AG08395 (cell line): ENCODE measurements at regions not wholly inside any gene's neighbourhood (a gene's known extent, or its start where the extent isn't known, plus 50 kb on each side); places are given as distances from the start of the nearest gene placed in this dataset.
"Not testable (repeated sequence)": the region's sequence is repeated elsewhere in the genome, so short reads cannot be mapped to it uniquely, and the experiment has no call there.

Experiments
- DNase-seq: peaks from one replicate; pipeline ENCODE4 v3.0.0; 2012; ENCODE audit warnings: mixed read lengths, low spot score

DNA sequence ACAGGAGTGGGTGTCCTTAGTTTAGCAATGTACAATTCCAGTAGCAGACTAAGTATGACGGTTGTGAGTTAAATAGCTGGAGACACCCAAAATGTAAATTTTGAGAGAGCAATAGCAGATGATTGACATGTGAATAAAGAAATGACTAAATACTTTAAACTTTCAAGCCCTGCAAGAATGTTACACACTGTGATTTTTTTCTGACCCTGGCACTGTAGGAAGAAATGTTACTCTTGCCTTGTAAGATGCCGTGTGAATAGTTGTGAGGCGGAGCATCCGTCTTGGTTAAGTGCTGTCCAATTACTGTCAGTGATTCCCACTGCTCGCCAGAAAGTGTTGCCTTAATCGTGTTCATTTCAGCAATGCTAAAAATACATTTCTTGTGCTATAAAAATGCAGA is 1248.1 kb downstream of the RAPGEF2 start:
- no peak for DNase-seq

DNA sequence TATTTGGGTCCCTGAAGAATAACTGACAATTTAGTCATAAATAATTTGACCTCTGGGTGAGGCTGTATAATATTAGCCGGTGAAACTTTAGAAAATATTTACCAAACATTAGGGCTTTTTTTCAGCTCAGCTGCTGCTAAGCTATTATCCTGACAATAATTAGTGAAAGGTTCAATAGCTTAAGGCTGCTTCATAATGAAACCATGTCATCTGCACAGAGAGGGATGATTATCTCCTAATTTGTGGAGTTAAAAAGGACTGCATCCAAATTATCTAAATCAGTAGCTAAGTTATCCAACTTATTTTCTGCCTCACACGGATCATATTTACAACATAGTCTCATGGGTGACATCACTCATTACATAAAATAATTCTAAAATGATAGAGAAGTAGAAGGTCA is 1249.8 kb downstream of the RAPGEF2 start:
- no peak for DNase-seq

DNA sequence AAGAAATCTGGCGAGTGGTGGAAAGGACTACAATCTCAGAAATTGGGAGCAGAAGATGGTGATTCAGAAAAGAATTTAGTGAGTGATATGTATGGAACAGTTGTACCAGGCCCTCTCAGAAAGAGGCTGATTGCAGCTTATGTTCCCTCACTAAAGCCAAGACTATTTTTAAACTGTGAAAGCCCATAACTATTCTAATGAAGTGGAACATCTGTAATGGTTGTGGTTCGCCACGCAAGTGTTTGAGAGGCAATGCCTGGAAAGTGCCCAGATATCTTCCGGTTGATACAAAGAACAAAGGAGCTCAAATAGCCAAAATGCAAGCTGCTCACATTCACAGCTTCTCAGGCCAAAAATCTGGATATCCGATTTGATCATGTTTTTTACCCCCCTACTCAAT is 1250.7 kb downstream of the RAPGEF2 start:
- no peak for DNase-seq

DNA sequence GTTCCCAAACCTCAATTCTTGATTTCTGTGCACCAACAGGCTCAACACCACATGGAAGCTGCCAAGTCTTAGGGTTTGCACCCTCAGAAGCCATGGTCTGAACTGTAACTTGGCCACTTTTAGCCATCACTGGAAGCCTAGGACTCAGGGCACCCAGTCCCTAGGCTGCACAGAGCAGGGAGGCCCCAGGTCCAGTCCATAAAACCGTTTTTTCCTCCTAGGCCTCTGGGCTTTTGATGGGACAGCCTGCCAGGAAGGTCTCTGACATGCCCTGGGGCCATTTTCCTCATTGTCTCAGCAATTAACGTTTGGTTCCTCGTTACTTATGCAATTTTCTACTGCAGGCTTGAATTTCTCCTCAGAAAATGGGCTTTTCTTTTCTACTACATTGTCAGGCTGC is 1259.6 kb downstream of the RAPGEF2 start:
- no peak for DNase-seq

DNA sequence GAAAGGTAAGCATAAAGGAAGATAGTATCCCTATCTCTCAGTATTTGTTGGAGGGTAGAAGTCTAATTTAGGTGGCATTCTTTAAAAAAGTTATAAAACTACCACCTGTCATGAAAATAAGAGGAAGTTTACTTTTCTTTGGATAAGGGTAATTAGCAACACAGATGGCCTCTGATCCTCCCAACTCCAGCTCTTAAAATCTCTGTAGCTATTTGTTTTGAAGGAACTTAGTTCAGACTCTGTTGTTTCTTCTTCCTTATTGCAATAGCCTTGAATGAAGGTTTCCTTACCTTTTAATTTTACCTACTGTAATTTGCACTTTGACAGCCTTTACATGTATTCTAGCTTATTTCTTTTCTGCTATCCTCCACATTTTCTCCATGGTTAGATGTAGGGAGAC is 1261.3 kb downstream of the RAPGEF2 start:
- no peak for DNase-seq

DNA sequence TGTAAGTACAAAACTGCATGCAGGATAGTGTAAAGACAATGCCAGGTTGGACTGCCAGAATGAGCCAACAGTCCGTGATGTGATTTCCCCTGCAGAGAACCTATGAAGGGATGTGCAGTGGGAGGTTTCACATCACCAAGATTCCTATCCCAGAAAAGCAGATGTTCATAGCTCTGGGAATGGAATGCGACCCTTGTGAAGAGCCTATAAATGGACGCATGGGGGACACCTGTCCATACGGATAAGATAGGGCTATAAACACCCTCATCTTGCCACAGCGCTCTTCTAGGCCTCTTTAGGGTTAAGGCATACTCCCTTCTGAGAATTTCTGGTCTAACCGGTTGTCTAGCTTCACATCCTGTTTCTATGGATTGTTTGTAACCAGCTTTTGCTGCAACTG is 1261.8 kb downstream of the RAPGEF2 start:
- not testable (repeated sequence) for DNase-seq

DNA sequence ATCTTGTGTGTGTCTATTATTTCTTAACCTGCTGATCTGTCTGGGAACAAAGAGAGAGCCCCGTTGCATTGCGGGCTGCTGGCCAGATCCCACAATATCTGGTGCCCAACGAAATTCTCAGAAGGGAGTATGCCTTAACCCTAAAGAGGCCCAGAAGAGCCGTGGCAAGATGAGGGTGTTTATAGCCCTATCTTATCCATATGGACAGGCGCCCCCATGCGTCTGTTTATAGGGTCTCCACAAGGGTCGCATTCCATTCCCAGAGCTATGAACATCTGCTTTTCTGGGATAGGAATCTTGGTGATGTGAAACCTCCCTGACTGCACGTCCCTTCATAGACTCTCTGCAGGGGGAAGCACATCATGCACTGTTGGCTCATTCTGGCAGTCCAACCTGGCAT is 1262.5 kb downstream of the RAPGEF2 start:
- not testable (repeated sequence) for DNase-seq

DNA sequence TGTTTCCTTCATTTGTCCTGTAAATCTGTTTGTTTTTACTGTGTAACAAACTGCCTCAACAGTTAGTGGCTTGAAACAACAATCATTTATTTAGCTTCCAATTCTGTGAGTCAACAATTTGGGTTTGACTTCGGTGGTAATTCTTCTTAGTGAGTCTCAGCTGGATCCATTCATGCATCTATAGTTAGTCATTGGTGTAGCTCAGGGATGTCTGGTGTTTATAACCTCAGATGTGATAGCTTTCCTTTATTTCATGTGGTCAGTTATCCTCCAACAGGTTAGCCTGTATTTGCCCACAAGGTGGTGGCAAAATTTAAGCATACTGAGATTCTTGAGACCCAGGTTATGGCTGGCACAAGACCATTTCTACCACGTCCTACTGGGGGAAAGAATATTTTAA is 1267.2 kb downstream of the RAPGEF2 start:
- no peak for DNase-seq

DNA sequence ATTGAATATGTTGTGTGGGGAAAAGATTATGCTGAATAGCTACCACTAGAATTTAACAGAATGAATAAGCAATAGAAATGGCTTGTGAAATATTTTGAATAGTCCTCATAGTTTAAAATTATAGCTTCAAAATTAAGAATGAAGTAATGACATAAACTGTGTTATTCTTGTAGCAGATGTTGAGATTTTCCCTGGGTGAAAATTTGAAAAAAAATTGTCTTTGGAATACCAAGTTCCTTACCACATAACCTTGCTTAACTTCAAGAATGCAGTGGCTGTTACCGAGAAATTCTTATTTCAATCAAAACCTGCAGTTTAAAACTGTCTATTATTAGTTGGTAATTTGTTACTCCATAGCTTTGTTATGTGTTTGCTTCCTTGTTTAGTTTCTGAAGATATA is 1268.6 kb downstream of the RAPGEF2 start:
- DNase-seq: no peak

DNA sequence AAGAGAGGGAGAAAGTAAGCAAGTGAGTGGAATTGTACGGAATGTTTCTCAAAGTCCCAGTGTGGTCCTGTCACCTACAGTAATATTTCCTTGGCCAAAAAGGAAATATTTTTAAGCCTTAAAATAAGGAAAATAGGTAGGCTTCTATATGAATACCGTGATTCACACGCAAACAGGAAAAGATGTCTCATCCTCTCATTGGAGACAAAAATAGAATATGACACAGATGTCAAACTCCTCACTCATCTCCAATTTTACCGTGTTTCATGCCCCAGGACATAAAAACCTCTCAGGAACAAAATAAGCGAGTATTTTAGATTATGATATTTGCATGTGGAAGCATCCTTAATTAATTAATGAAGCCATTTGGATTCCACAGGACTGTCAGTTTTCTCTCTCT is 1269.5 kb downstream of the RAPGEF2 start:
- no peak for DNase-seq

DNA sequence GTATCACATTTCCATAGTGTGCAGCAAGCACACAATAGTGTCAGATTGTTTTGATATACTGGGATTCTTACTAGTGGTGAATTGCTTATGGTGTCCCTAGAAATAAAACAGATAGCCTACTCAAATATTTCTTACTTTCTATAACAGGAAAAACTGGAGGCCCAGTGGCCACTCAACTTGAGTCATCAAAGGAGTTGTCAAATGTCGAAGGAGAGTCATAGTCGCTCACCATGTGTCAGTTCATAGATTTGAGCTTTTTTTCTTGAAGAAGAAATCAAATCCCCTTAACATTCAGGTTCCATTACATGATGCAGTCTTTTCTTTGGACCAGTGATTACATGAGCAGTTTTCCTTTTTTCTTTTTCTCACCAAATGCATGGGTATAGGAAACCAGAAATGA is 1271.0 kb downstream of the RAPGEF2 start:
- DNase-seq: no peak

DNA sequence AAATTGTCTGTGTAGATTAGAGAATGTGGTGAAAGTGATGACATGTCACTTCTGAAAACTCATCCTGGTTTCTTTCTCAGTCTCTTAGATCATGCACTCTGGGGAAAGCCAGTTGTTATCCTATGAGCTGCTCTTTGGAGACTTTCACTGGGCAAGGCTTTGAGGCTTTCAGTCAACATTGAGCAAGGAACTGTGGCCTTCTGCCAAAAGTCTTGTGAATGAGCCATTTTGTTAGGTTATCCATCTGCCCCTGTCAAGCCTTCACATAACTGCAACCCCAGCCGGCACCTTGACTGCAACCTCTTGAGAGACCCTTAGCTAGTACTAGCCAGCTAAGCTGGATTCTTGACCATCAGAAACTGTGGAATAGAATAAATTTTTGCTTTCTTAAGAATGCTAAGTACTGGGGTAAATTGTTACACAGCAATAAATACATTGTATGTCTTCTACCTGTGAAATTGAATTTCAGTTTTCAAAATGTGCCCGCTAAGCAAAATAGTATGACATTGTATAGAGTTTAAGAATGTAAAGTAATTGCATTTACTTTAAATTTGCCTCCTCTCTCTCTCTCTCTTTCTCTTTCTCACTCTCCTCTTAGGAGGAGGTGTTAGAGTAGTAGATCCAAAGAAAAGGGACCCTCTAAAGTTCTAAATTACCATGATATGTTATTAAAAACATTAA is 1273.0 kb downstream of the RAPGEF2 start:
- DNase-seq: no peak

DNA sequence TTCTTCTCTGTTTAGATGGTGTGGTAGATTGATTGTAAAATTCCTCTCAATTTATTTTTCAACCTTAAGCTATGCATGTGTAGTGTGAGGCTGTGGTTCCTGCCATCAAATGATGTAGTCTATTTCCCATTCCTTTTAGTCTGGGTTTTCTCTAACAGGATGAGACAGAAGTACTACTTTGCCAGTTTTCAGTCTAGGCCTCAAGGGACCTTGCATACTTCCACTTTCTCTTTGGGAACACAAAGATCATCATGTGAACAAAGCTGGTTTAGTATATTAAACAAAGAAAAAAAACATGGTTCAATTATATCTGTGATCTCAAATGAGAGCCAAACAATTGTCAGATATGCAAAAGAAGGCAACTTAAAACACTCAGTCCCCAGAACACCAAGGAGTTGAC is 1284.0 kb downstream of the RAPGEF2 start:
- DNase-seq: no peak

DNA sequence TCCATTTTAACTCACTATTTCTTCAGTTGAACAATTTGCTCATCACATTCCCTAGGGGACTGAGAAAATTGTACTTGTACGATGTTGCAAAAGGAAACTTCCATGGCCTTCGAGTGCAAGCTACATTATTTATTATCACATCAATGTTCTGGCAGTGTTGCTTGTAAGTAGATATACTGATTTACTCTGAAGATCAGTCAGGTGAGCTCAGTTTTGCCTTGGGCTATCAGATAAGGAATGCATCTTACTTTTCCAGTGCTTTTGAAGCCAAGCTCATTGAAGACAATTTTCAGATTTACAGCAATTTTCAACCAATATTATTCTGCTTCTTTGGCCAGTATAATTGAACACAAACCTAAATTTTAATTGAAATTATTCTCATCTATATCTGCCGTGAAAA is 1296.9 kb downstream of the RAPGEF2 start:
- no peak for DNase-seq

DNA sequence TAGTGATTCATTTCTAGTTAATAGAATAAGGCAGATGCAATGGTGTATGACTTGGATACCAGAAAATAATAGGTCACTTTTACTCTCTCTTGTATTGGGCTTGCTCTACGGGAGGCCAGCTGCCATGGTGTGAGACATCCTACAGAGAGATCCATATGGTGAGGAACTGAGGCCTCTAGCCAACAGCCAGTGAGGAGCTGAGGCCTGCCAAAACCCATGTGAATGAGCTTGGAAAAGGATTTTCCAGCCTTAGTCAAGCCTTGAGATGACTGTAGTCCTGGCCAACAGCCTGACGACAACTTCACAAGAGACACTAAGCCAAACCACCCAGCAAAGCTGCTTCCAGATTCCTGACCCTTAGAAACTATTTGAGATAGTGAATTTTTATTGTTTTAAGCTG is 1300.2 kb downstream of the RAPGEF2 start:
- no peak for DNase-seq

DNA sequence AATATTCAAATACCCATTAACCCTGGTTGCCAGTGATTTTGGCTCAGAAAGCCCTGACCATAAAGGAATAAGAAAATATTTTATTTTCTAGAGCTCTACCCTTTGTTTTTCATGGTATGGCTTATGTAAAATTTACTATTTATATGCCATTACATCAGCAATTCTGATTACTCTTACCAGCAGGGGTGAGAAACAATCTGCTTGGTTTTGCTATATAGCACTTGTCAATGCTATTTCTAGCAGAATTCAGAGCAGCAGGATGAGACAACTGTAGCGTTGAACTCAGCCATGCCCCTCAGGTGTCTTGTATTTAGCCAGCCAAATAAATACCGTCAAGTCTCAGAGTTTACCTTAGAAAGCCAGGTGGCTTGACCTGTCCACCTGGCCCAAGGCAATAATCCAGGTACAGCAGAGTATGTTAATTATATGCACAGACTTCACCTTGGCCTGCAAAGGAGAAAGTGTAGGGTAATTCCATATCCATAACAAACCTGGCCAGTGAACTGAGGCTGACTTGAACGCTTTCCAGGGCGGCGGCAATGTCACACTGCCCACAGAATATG is 1303.5 kb downstream of the RAPGEF2 start:
- DNase-seq: no peak

DNA sequence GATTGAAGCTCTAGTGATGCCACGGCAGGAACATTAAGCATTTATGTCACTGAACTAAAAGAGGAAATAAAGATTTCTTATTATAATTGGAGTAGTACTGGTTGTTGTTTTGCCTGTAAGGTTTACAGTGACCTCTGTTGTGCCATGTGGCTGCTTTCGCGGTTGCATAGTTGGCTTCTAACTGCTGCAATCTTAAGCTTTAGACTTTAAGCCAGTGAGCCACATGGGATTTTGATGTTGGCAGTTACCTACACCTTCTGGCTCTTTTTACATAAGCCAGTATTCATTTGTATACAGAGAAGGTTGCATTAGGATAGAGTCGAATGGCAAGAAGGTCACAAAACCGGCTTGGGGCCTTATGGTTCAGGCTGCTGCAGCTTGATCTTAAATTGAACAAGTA is 1311.6 kb downstream of the RAPGEF2 start:
- DNase-seq: no peak

DNA sequence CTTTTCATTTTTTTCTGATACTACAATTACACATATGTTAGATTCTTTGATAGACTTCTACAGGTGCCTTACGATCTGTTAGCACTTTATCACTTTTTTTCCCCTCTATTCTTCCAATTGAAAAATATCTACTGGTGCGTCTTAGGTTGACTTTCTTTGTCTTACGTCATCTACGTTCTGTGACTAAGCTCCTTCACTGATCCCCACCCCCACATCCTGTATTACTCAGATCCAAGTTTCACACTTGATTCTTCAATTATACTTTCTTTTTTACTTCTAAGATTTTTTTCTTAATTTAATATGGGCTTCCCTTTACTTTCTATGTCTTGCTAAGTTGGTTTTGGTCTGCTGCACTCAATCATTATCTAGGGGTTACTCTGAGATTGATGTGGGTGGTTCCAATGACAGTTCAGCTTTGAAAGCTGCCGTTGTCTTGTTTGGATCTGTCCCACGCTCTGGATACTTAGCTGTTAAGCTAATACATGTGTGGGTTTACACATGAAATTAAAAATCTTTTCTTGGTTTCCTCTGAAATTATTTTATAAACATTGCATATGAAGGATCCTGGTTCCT is 1321.1 kb downstream of the RAPGEF2 start:
- no peak for DNase-seq

DNA sequence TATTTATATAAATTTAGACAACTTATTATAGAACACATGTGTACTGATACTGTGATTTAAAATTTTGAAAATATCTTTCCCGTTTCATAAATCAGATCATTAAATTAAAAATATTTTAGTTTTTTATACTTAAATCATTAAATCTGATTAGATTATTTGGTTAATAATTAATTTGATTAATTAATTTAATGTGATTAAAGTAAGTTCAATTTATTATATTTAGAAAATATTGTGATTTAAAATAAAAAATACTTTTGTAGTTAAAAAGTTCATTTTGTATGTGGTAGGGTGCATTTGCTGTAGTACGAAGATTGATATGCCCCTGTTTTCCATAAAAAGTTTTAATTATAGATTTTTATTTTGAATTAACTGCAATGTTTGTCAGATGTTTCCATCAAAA is 1323.4 kb downstream of the RAPGEF2 start:
- no peak for DNase-seq

DNA sequence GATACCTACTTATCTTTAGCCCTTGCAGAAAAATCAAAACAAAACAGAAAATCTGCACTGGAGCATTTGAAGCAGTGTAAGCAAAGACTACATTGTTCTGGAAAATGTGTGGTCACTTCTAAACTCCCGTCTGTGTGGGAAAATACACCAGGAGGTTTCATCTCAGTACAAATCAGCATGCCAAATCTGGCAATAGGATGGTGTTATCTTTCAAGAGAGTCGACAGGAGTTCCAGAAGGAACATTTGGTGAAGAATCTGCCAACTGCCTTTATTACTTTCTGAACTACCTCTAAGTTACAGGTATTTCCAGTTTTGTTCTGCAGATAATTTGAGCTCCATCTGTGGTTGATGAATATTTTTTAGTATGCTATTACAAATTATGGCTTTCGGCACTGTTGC is 1348.0 kb downstream of the RAPGEF2 start:
- DNase-seq: no peak

DNA sequence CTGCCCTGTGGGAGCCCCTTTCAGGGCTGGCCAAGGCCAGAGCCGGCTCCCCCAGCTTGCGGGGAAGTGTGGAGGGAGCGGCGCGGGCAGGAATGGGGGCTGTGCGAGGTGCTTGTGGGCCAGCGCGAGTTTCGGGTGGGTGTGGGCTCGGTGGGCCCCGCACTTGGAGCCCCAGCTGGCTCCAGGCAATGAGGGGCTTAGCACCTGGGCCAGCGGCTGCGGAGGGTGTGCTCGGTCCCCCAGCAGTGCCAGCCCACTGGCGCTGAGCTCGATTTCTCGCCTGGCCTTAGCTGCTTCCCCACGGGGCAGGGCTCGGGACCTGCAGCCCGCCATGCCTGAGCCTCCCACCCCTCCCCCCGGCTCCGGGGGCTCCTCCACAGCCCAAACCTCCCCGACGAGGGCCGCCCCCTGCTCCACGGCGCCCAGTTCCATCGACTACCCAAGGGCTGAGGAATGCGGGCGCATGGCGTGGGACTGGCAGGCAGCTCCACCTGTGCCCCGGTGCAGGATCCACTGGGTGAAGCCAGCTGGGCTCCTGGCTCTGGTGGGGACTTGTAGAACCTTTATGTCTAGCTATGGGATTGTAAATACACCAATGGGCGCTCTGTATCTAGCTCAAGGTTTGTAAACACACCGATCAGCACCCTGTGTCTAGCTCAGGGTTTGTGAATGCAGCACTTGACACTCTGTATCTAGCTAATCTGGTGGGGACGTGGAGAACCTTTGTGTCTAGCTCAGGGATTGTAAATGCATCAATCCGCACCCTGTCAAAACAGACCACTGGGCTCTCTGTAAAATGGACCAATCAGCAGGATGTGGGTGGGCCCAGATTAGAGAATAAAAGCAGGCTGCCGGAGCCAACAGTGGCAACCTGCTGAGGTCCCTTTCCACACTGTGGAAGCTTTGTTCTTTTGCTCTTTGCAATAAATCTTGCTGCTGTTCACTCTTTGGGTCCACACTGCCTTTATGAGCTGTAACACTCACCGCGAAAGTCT is 1379.1 kb downstream of the RAPGEF2 start:
- not testable (repeated sequence) for DNase-seq

DNA sequence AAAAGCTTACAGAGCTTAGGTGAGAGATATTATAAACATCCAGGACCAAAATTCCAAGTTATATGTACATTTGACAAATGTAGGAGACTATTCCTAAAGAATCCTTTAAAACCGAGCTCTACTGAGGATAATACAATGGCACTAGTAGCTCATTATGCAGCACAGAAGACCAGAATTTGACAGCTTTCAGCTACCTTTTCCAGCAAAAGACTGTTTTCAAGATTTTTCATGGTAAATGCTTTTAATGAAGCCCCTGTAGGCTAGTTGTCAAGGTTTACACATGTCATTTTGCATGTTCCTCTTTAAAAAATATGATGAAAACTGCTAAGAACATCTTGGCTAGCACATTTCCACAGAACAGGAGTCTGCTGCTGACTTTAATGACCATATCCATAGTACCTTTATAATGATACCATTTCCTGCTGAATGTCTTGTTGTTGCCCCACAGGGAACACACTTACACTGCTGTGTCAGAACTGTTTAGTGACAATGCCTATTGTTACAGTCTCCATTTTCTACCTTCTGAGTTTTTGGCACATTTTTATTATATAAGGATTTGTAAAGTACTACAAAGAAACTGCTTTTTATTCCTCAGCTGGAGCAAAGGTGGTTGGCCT is 1382.3 kb downstream of the RAPGEF2 start:
- no peak for DNase-seq
